ENCODE measurements at regions not wholly inside any gene's neighbourhood (a gene's known extent, or its start where the extent isn't known, plus 50 kb on each side); places are given as distances from the start of the nearest gene placed in this dataset.

GRCh38 chr12:75848961-75849360 is 182.6 kb downstream of the PHLDA1 start:
- Mint-ChIP-seq H3K27me3 (peaks cover 6% of the 10 kb centered on the region), H3K9me3 (no peaks in the 10 kb centered on the region), H3K4me3 (no peak overlapping the region), H3K36me3 (no peaks in the 10 kb centered on the region), H3K27ac (no peak overlapping the region), H3K4me1 (no peaks in the 10 kb centered on the region)

GRCh38 chr12:75848431-75848925 is 183.1 kb downstream of the PHLDA1 start:
- no peak overlapping the region for H3K27ac Mint-ChIP-seq
- H3K4me3 Mint-ChIP-seq: no peak overlapping the region
- peaks cover 6% of the 10 kb centered on the region for H3K27me3 Mint-ChIP-seq

GRCh38 chr12:75846102-75846501 is 185.5 kb downstream of the PHLDA1 start:
- Mint-ChIP-seq H3K4me3 (no peak overlapping the region), H3K36me3 (no peaks in the 10 kb centered on the region), H3K27me3 (no peaks in the 10 kb centered on the region), H3K9me3 (no peaks in the 10 kb centered on the region), H3K27ac (no peak overlapping the region), H3K4me1 (no peaks in the 10 kb centered on the region)

More at GRCh38 chr12:75848431-75848925, 183.1 kb downstream of the PHLDA1 start:
- Mint-ChIP-seq H3K36me3 (no peaks in the 10 kb centered on the region), H3K9me3 (no peaks in the 10 kb centered on the region), H3K4me1 (no peaks in the 10 kb centered on the region)

- no peaks in the 10 kb centered on the region for H3K36me3 Mint-ChIP-seq
- no peaks in the 10 kb centered on the region for H3K27me3 Mint-ChIP-seq
- no peak overlapping the region for H3K27ac Mint-ChIP-seq
- H3K9me3 Mint-ChIP-seq: no peaks in the 10 kb centered on the region
- H3K4me3 Mint-ChIP-seq: no peak overlapping the region
- H3K4me1 Mint-ChIP-seq: no peaks in the 10 kb centered on the region
Measured at GRCh38 chr12:75844985-75845384, 186.6 kb downstream of the PHLDA1 start.

GRCh38 chr12:75844049-75844770 is 187.4 kb downstream of the PHLDA1 start:
- no peaks in the 10 kb centered on the region for H3K27me3 Mint-ChIP-seq
- H3K27ac Mint-ChIP-seq: no peak overlapping the region

GRCh38 chr12:75842090-75842489 is 189.5 kb downstream of the PHLDA1 start:
- Mint-ChIP-seq H3K27me3 (no peaks in the 10 kb centered on the region), H3K4me3 (no peak overlapping the region), H3K9me3 (peaks cover 4% of the 10 kb centered on the region), H3K27ac (no peak overlapping the region), H3K36me3 (no peaks in the 10 kb centered on the region), H3K4me1 (no peaks in the 10 kb centered on the region)

More at GRCh38 chr12:75844049-75844770, 187.4 kb downstream of the PHLDA1 start:
- no peaks in the 10 kb centered on the region for H3K9me3 Mint-ChIP-seq
- H3K4me3 Mint-ChIP-seq: no peak overlapping the region
- no peaks in the 10 kb centered on the region for H3K36me3 Mint-ChIP-seq
- no peaks in the 10 kb centered on the region for H3K4me1 Mint-ChIP-seq

GRCh38 chr12:75840994-75841355 is 190.6 kb downstream of the PHLDA1 start:
- Mint-ChIP-seq H3K9me3 (peaks cover 4% of the 10 kb centered on the region), H3K36me3 (no peaks in the 10 kb centered on the region), H3K27ac (no peak overlapping the region), H3K4me3 (no peak overlapping the region), H3K4me1 (no peaks in the 10 kb centered on the region), H3K27me3 (no peaks in the 10 kb centered on the region)

GRCh38 chr12:75838309-75838708 is 193.3 kb downstream of the PHLDA1 start:
- no peaks in the 10 kb centered on the region for H3K36me3 Mint-ChIP-seq
- H3K4me3 Mint-ChIP-seq: no peak overlapping the region
- peaks cover 4% of the 10 kb centered on the region for H3K9me3 Mint-ChIP-seq
- H3K27ac Mint-ChIP-seq: no peak overlapping the region
- H3K27me3 Mint-ChIP-seq: no peaks in the 10 kb centered on the region
- H3K4me1 Mint-ChIP-seq: no peaks in the 10 kb centered on the region

- H3K4me1 Mint-ChIP-seq: no peaks in the 10 kb centered on the region
- H3K27ac Mint-ChIP-seq: no peak overlapping the region
- no peaks in the 10 kb centered on the region for H3K36me3 Mint-ChIP-seq
- peaks cover 4% of the 10 kb centered on the region for H3K9me3 Mint-ChIP-seq
- H3K27me3 Mint-ChIP-seq: no peaks in the 10 kb centered on the region
- H3K4me3 Mint-ChIP-seq: no peak overlapping the region
Measured at GRCh38 chr12:75837700-75838099, 193.9 kb downstream of the PHLDA1 start.

GRCh38 chr12:75836533-75836932 is 195.0 kb downstream of the PHLDA1 start:
- H3K36me3 Mint-ChIP-seq: no peaks in the 10 kb centered on the region
- H3K27me3 Mint-ChIP-seq: no peaks in the 10 kb centered on the region
- H3K4me1 Mint-ChIP-seq: no peaks in the 10 kb centered on the region
- peaks cover 4% of the 10 kb centered on the region for H3K9me3 Mint-ChIP-seq
- H3K4me3 Mint-ChIP-seq: no peak overlapping the region
- H3K27ac Mint-ChIP-seq: no peak overlapping the region

GRCh38 chr12:75834591-75834990 is 197.0 kb downstream of the PHLDA1 start:
- H3K36me3 Mint-ChIP-seq: no peaks in the 10 kb centered on the region
- peaks cover 4% of the 10 kb centered on the region for H3K9me3 Mint-ChIP-seq
- H3K27ac Mint-ChIP-seq: no peak overlapping the region
- H3K27me3 Mint-ChIP-seq: no peaks in the 10 kb centered on the region
- H3K4me3 Mint-ChIP-seq: no peak overlapping the region
- H3K4me1 Mint-ChIP-seq: no peaks in the 10 kb centered on the region

GRCh38 chr12:75833268-75833667 is 198.3 kb downstream of the PHLDA1 start:
- Mint-ChIP-seq H3K9me3 (no peaks in the 10 kb centered on the region), H3K4me3 (no peak overlapping the region), H3K36me3 (no peaks in the 10 kb centered on the region), H3K27ac (no peak overlapping the region), H3K4me1 (no peaks in the 10 kb centered on the region), H3K27me3 (peaks cover 2% of the 10 kb centered on the region)

GRCh38 chr12:75831402-75831801 is 200.2 kb downstream of the PHLDA1 start:
- Mint-ChIP-seq H3K27ac (no peak overlapping the region), H3K4me1 (no peaks in the 10 kb centered on the region), H3K27me3 (peaks cover 2% of the 10 kb centered on the region), H3K36me3 (no peaks in the 10 kb centered on the region), H3K4me3 (no peak overlapping the region), H3K9me3 (no peaks in the 10 kb centered on the region)

- Mint-ChIP-seq H3K4me3 (no peak overlapping the region), H3K4me1 (no peaks in the 10 kb centered on the region), H3K27me3 (peaks cover 7% of the 10 kb centered on the region), H3K36me3 (no peaks in the 10 kb centered on the region), H3K9me3 (no peaks in the 10 kb centered on the region), H3K27ac (no peak overlapping the region)
Measured at GRCh38 chr12:75827061-75827460, 204.5 kb downstream of the PHLDA1 start.

GRCh38 chr12:75825686-75826085 is 205.9 kb downstream of the PHLDA1 start:
- Mint-ChIP-seq H3K4me1 (no peaks in the 10 kb centered on the region), H3K27ac (no peak overlapping the region), H3K36me3 (no peaks in the 10 kb centered on the region), H3K4me3 (no peak overlapping the region), H3K9me3 (no peaks in the 10 kb centered on the region), H3K27me3 (peaks cover 9% of the 10 kb centered on the region)

GRCh38 chr12:75823475-75823874 is 208.1 kb downstream of the PHLDA1 start:
- no peak overlapping the region for H3K27ac Mint-ChIP-seq
- H3K4me1 Mint-ChIP-seq: peaks cover 5% of the 10 kb centered on the region

GRCh38 chr12:75822416-75822815 is 209.2 kb downstream of the PHLDA1 start:
- H3K27me3 Mint-ChIP-seq: peaks cover 7% of the 10 kb centered on the region
- H3K4me3 Mint-ChIP-seq: no peak overlapping the region
- H3K27ac Mint-ChIP-seq: no peak overlapping the region
- H3K9me3 Mint-ChIP-seq: no peaks in the 10 kb centered on the region
- no peaks in the 10 kb centered on the region for H3K36me3 Mint-ChIP-seq
- H3K4me1 Mint-ChIP-seq: peaks cover 5% of the 10 kb centered on the region

More at GRCh38 chr12:75823475-75823874, 208.1 kb downstream of the PHLDA1 start:
- H3K9me3 Mint-ChIP-seq: no peaks in the 10 kb centered on the region
- no peak overlapping the region for H3K4me3 Mint-ChIP-seq
- no peaks in the 10 kb centered on the region for H3K36me3 Mint-ChIP-seq
- H3K27me3 Mint-ChIP-seq: peaks cover 8% of the 10 kb centered on the region

All from activated naive CD4-positive, alpha-beta T cell treated with anti-CD3 and anti-CD28 coated beads, Interleukin-2, amount 50 U/mL, for 24 hours (primary cell).